ENCODE measurements at regions not wholly inside any gene's neighbourhood (a gene's known extent, or its start where the extent isn't known, plus 50 kb on each side); places are given as distances from the start of the nearest gene placed in this dataset.
"Not testable (repeated sequence)": the region's sequence is repeated elsewhere in the genome, so short reads cannot be mapped to it uniquely, and the experiment has no call there.

- no peak for DNase-seq
Measured at GRCh38 chr13:76600081-76600480, 286.1 kb downstream of the KCTD12 start.

- DNase-seq = peak; percentile 76
Measured at GRCh38 chr13:76597868-76598267, 288.3 kb downstream of the KCTD12 start.

- no peak for DNase-seq
Measured at GRCh38 chr13:76596216-76596615, 290.0 kb downstream of the KCTD12 start.

- DNase-seq = no peak
Measured at GRCh38 chr13:76594435-76594834, 291.8 kb downstream of the KCTD12 start.

GRCh38 chr13:76586842-76587241 is 299.4 kb downstream of the KCTD12 start:
- DNase-seq = no peak

- no peak for DNase-seq
Measured at GRCh38 chr13:76579701-76580100, 306.5 kb downstream of the KCTD12 start.

- DNase-seq = not testable (repeated sequence)
Measured at GRCh38 chr13:76575634-76576033, 310.6 kb downstream of the KCTD12 start.

- DNase-seq = no peak
Measured at GRCh38 chr13:76570510-76570971, 315.7 kb downstream of the KCTD12 start.

- DNase-seq = no peak
Measured at GRCh38 chr13:76556627-76557026, 329.6 kb downstream of the KCTD12 start.

- DNase-seq = no peak
Measured at GRCh38 chr13:76552807-76553206, 333.4 kb downstream of the KCTD12 start.

GRCh38 chr13:76552041-76552772 is 334.0 kb downstream of the KCTD12 start:
- no peak for DNase-seq

GRCh38 chr13:76542176-76542575 is 344.0 kb downstream of the KCTD12 start:
- no peak for DNase-seq

- no peak for DNase-seq
Measured at GRCh38 chr13:76538004-76538403, 348.2 kb downstream of the KCTD12 start.

- DNase-seq = no peak
Measured at GRCh38 chr13:76533251-76533650, 353.0 kb downstream of the KCTD12 start.

- no peak for DNase-seq
Measured at GRCh38 chr13:76527041-76527440, 359.2 kb downstream of the KCTD12 start.

GRCh38 chr13:76523740-76524340 is 362.4 kb downstream of the KCTD12 start:
- no peak for DNase-seq

- peak; percentile 28 for DNase-seq
Measured at GRCh38 chr13:76522083-76522755, 364.0 kb downstream of the KCTD12 start.

- no peak for DNase-seq
Measured at GRCh38 chr13:76519685-76520084, 366.5 kb downstream of the KCTD12 start.

- DNase-seq = no peak
Measured at GRCh38 chr13:76516586-76516985, 369.6 kb downstream of the KCTD12 start.

GRCh38 chr13:76516013-76516412 is 370.2 kb downstream of the KCTD12 start:
- no peak for DNase-seq

GRCh38 chr13:76512721-76513145 is 373.5 kb downstream of the KCTD12 start:
- peak; percentile 88 for DNase-seq

- DNase-seq = no peak
Measured at GRCh38 chr13:76505437-76505836, 380.8 kb downstream of the KCTD12 start.

- no peak for DNase-seq
Measured at GRCh38 chr13:76503766-76504165, 382.4 kb downstream of the KCTD12 start.

GRCh38 chr13:76503291-76503690 is 382.9 kb downstream of the KCTD12 start:
- DNase-seq = no peak

Data from NCI-H1694 treated with DMSO at 0.1 percent for 48 hours (cell line).